ENCODE measurements at regions not wholly inside any gene's neighbourhood (a gene's known extent, or its start where the extent isn't known, plus 50 kb on each side); places are given as distances from the start of the nearest gene placed in this dataset.

GRCh38 chr5:125289606-125290005 is 543.2 kb upstream of the ZNF608 start:
- Histone ChIP-seq H3K4me3 (no peak overlapping the region), H3K27ac (no peak overlapping the region), H3K27me3 (no peaks in the 10 kb centered on the region), H3K9me3 (no peaks in the 10 kb centered on the region), H3K4me1 (peaks cover 0 to 2% (median 0%) of the 10 kb centered on the region in 12 donors), H3K36me3 (no peaks in the 10 kb centered on the region)
- TF ChIP-seq, protein P1, sequence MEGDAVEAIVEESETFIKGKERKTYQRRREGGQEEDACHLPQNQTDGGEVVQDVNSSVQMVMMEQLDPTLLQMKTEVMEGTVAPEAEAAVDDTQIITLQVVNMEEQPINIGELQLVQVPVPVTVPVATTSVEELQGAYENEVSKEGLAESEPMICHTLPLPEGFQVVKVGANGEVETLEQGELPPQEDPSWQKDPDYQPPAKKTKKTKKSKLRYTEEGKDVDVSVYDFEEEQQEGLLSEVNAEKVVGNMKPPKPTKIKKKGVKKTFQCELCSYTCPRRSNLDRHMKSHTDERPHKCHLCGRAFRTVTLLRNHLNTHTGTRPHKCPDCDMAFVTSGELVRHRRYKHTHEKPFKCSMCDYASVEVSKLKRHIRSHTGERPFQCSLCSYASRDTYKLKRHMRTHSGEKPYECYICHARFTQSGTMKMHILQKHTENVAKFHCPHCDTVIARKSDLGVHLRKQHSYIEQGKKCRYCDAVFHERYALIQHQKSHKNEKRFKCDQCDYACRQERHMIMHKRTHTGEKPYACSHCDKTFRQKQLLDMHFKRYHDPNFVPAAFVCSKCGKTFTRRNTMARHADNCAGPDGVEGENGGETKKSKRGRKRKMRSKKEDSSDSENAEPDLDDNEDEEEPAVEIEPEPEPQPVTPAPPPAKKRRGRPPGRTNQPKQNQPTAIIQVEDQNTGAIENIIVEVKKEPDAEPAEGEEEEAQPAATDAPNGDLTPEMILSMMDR (IDR thresholded peaks at IDR 0.05) = no peak
- no peak for TF ChIP-seq POLR2A (IDR thresholded peaks at IDR 0.05)
- intact Hi-C loops (cut with DNase I) = no loop called here
- no peak for ATAC-seq
- no peak for DNase-seq

DNA sequence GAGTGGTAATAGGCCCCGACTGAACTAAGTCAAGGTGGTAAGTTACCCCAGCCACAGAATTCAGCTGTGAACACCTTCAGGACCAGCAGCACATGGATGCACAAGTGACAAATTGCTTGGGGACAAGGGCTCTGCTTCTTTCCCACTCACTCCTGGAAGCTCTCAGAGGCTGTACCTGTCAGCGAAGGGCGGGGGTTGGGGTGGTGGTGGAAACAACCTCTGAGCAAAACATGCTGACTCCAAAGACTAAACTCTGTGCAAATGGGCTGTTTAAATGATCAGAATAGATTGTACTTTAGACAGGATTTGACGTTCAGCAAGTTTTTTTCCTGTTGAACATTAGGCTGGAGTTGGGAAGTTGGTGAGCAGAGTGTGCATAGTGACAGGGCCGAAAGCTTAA is 544.5 kb upstream of the ZNF608 start:
- H3K36me3 ChIP-seq = no peaks in the 10 kb centered on the region
- H3K4me1 ChIP-seq = peaks cover 0 to 13% (median 0%) of the 10 kb centered on the region in 12 donors
- H3K4me3 ChIP-seq = no peak overlapping the region
- intact Hi-C loops (cut with DNase I) = no loop called here
- H3K27me3 ChIP-seq = no peaks in the 10 kb centered on the region
- no peak for ATAC-seq
- DNase-seq = no peak
- no peak overlapping the region for H3K27ac ChIP-seq
- no peak for TF ChIP-seq POLR2A (IDR thresholded peaks at IDR 0.05)
- TF ChIP-seq, protein P1 (IDR thresholded peaks at IDR 0.05) = no peak
- H3K9me3 ChIP-seq = no peaks in the 10 kb centered on the region
- 92 to 97% (median 93%) methylated on average over 5 of the region's 5 CpGs for WGBS, 4 donors

DNA sequence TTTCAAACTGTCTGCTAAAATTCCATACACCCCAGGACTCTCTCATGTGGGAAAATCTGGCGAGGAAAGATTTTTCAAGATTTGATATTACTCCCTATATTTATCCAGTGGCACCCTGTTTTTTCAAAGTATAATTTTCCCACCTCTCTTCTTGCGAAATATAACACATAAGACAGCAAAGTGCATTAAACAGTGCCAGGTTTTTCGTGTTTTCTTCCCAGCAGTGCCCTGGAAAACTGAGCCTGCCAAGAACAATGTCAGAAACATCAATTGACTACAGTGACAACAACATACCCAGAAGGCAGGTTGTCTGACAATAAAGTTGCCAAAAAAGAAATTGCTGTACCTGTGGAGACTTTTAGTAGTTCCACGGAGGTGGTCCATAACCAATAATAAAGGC is 545.0 kb upstream of the ZNF608 start:
- ATAC-seq (no peak), DNase-seq (no peak)
- Histone ChIP-seq H3K27ac (no peak overlapping the region), H3K9me3 (no peaks in the 10 kb centered on the region), H3K27me3 (no peaks in the 10 kb centered on the region), H3K4me3 (no peak overlapping the region), H3K36me3 (no peaks in the 10 kb centered on the region), H3K4me1 (peaks cover 0 to 13% (median 0%) of the 10 kb centered on the region in 12 donors)
- 84 to 89% (median 87%) methylated on average over 4 of the region's 4 CpGs for WGBS, 4 donors
- TF ChIP-seq, protein P1 (IDR thresholded peaks at IDR 0.05) = no peak
- TF ChIP-seq POLR2A (IDR thresholded peaks at IDR 0.05) = no peak
- intact Hi-C loops (cut with DNase I) = no loop called here

GRCh38 chr5:125293223-125293622 is 546.8 kb upstream of the ZNF608 start:
- TF ChIP-seq POLR2A (IDR thresholded peaks at IDR 0.05) = no peak
- Histone ChIP-seq H3K4me3 (no peak overlapping the region), H3K27ac (no peak overlapping the region), H3K27me3 (no peaks in the 10 kb centered on the region), H3K36me3 (no peaks in the 10 kb centered on the region), H3K9me3 (no peaks in the 10 kb centered on the region), H3K4me1 (peaks cover 0 to 18% (median 0%) of the 10 kb centered on the region in 12 donors)
- intact Hi-C loops (cut with DNase I) = no loop called here
- no peak for ATAC-seq
- 88 to 96% (median 93%) methylated on average over 1 of the region's 1 CpG for WGBS, 4 donors
- no peak for DNase-seq

GRCh38 chr5:125293726-125294125 is 547.3 kb upstream of the ZNF608 start:
- H3K9me3 ChIP-seq = no peaks in the 10 kb centered on the region
- TF ChIP-seq POLR2A (IDR thresholded peaks at IDR 0.05) = no peak
- TF ChIP-seq, protein P1 (IDR thresholded peaks at IDR 0.05) = no peak
- ATAC-seq = no peak
- H3K4me3 ChIP-seq = no peak overlapping the region
- intact Hi-C loops (cut with DNase I) = no loop called here
- no peaks in the 10 kb centered on the region for H3K36me3 ChIP-seq
- no peak for DNase-seq
- peaks cover 0 to 23% (median 2%) of the 10 kb centered on the region in 12 donors for H3K4me1 ChIP-seq
- WGBS, 4 donors = 83 to 93% (median 93%) methylated on average over 4 of the region's 4 CpGs
- H3K27ac ChIP-seq = no peak overlapping the region
- H3K27me3 ChIP-seq = no peaks in the 10 kb centered on the region
